OCI-LY1 (cell line): ENCODE measurements at regions not wholly inside any gene's neighbourhood (a gene's known extent, or its start where the extent isn't known, plus 50 kb on each side); places are given as distances from the start of the nearest gene placed in this dataset.

Experiments
- H2AFZ ChIP-seq: fragments of 200-600 bp; sonication (generic), shearing (Covaris generic); 2 replicates; pipeline ENCODE4 v1.6.0; 2014; ENCODE audit warnings: antibody characterized with exemption, mild to moderate bottlenecking, low read length
- H3F3A ChIP-seq: fragments of 200-600 bp; sonication (generic), shearing (Covaris generic); 2 replicates; pipeline ENCODE4 v1.6.0; 2014; ENCODE audit warnings: mild to moderate bottlenecking, antibody characterized with exemption, low read length, moderate library complexity; ENCODE audit not compliant: insufficient read depth
- H3K27ac ChIP-seq: fragments of 200-600 bp; sonication (generic); 2 replicates; pipeline ENCODE4 v1.5.1; 2014; ENCODE audit warnings: low read length, mixed run types, mild to moderate bottlenecking, low read depth; ENCODE audit not compliant: poor library complexity, severe bottlenecking
- H3K27me3 ChIP-seq: fragments of 200-600 bp; sonication (generic); 2 replicates; pipeline ENCODE4 v1.6.0; 2014; ENCODE audit warnings: antibody characterized with exemption, mild to moderate bottlenecking, low read length, moderate library complexity; ENCODE audit not compliant: insufficient read depth
- H3K36me3 ChIP-seq: fragments of 200-600 bp; sonication (generic); 2 replicates; pipeline ENCODE4 v1.6.1; 2014; ENCODE audit warnings: mild to moderate bottlenecking, antibody characterized with exemption, low read length, moderate library complexity, mixed read lengths; ENCODE audit not compliant: insufficient read depth
- H3K4me1 ChIP-seq: fragments of 200-600 bp; sonication (generic); 2 replicates; pipeline ENCODE4 v1.5.1; 2014; ENCODE audit warnings: mild to moderate bottlenecking, low read length, moderate library complexity; ENCODE audit not compliant: insufficient read depth, severe bottlenecking
- H3K4me2 ChIP-seq: fragments of 200-600 bp; sonication (generic), shearing (Covaris generic); 2 replicates; pipeline ENCODE4 v1.6.1; 2014; ENCODE audit warnings: low read length
- H3K4me3 ChIP-seq: fragments of 200-600 bp; sonication (generic); 2 replicates; pipeline ENCODE4 v1.5.1; 2014; ENCODE audit warnings: low read length, low read depth, mild to moderate bottlenecking, mixed read lengths; ENCODE audit not compliant: poor library complexity, severe bottlenecking
- H3K79me2 ChIP-seq: fragments of 200-600 bp; shearing (Covaris generic); 2 replicates; pipeline ENCODE4 v1.6.1; 2016; ENCODE audit warnings: mixed run types, low read length, mixed read lengths; ENCODE audit not compliant: insufficient read depth
- H3K9ac ChIP-seq: fragments of 200-600 bp; sonication (generic), shearing (Covaris generic); 2 replicates; pipeline ENCODE4 v1.6.1; 2014; ENCODE audit warnings: mild to moderate bottlenecking, low read length, mixed read lengths
- H3K9me2 ChIP-seq: fragments of 200-600 bp; sonication (generic), shearing (Covaris generic); 2 replicates; pipeline ENCODE4 v1.6.1; 2014; ENCODE audit warnings: low read depth, mild to moderate bottlenecking, low read length, mixed read lengths
- H3K9me3 ChIP-seq: fragments of 200-600 bp; shearing (Covaris generic); 2 replicates; pipeline ENCODE4 v1.6.1; 2014; ENCODE audit warnings: low read length, mixed read lengths
- H4K20me1 ChIP-seq: fragments of 200-600 bp; sonication (generic), shearing (Covaris generic); 2 replicates; pipeline ENCODE4 v1.6.0; 2016; ENCODE audit warnings: mild to moderate bottlenecking, low read length; ENCODE audit not compliant: insufficient read depth
- EZH2 ChIP-seq: fragments of 200-600 bp; sonication (generic), shearing (Covaris generic); IDR thresholded peaks from 2 replicates; pipeline ENCODE4 v1.8.0; 2017; ENCODE audit warnings: borderline replicate concordance, mixed run types, mild to moderate bottlenecking, antibody characterized with exemption, low read length, moderate library complexity, mixed read lengths
- TF ChIP-seq, protein P1 (sequence below): fragments of 200-600 bp; sonication (generic), shearing (Covaris generic); IDR thresholded peaks from 2 replicates; pipeline ENCODE4 v1.5.1; 2017; ENCODE audit warnings: mild to moderate bottlenecking, antibody characterized with exemption, low read length, moderate library complexity, mixed read lengths

DNA sequence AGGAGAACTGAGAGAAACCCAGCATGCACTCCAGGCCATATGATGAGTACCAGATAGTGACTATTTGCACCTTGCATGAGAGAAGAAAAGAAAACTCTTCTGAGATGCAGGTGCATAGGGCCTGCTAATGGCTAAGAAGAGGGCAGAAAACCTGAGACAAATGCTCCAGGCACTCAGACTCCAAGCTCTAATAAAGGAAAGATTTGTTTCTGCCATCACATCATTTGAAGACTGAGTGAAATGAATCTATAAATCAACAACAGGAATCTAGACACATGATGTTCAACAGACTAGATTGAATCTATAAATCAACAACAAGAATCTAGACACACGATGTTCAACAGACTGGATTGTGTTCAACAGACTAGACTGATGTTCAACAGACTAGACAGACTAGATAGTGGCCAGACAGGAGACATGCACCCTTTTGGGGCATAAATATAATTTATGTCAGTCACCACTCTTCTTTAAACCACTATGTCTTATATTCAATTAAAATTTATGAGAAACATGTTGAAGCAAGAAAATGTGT lies 482.7 kb upstream of the UBE2E3 start:
- TF ChIP-seq EZH2 = no peak
- TF ChIP-seq, protein P1, sequence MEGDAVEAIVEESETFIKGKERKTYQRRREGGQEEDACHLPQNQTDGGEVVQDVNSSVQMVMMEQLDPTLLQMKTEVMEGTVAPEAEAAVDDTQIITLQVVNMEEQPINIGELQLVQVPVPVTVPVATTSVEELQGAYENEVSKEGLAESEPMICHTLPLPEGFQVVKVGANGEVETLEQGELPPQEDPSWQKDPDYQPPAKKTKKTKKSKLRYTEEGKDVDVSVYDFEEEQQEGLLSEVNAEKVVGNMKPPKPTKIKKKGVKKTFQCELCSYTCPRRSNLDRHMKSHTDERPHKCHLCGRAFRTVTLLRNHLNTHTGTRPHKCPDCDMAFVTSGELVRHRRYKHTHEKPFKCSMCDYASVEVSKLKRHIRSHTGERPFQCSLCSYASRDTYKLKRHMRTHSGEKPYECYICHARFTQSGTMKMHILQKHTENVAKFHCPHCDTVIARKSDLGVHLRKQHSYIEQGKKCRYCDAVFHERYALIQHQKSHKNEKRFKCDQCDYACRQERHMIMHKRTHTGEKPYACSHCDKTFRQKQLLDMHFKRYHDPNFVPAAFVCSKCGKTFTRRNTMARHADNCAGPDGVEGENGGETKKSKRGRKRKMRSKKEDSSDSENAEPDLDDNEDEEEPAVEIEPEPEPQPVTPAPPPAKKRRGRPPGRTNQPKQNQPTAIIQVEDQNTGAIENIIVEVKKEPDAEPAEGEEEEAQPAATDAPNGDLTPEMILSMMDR = no peak
- H3K9me3 ChIP-seq = no peaks in the 10 kb centered on the region

DNA sequence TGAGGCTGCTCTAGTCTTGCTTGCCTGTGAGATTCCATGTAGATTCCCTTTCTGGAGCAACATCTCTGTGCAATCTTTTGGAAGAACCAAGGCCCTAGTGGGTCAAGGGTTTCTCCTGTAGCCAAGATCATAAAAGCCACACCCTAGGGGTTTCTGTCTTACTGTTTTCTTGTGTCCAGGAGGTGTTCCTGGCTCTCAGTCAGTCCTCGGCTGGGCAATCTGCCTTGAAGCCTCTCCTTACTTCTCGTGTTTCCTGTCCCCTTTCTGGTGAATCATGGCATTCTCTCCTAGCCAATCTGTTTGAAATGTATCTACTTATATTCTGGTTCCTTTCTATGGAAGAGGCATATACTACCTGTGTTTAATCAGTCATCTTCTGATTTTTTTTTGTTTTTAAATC lies 484.8 kb upstream of the UBE2E3 start:
- Histone ChIP-seq H3K79me2 (no peaks in the 10 kb centered on the region), H3K9me3 (no peaks in the 10 kb centered on the region), H3K9ac (no peak overlapping the region), H3K36me3 (no peaks in the 10 kb centered on the region), H3K4me3 (no peak overlapping the region), H3K27me3 (no peaks in the 10 kb centered on the region), H3K27ac (no peak overlapping the region), H2AFZ (no peak overlapping the region), H3F3A (no peaks in the 10 kb centered on the region), H4K20me1 (no peaks in the 10 kb centered on the region), H3K9me2 (no peaks in the 10 kb centered on the region), H3K4me1 (no peaks in the 10 kb centered on the region), H3K4me2 (no peak overlapping the region)
- TF ChIP-seq, protein P1 = no peak
- no peak for TF ChIP-seq EZH2

More for the DNA sequence above, 482.7 kb upstream of the UBE2E3 start:
- Histone ChIP-seq H3K27me3 (no peaks in the 10 kb centered on the region), H3K4me3 (no peak overlapping the region), H3K4me2 (no peak overlapping the region), H3K79me2 (no peaks in the 10 kb centered on the region), H3K4me1 (no peaks in the 10 kb centered on the region), H2AFZ (no peak overlapping the region), H3F3A (no peaks in the 10 kb centered on the region), H3K9me2 (no peaks in the 10 kb centered on the region), H3K27ac (no peak overlapping the region), H3K9ac (no peak overlapping the region), H3K36me3 (no peaks in the 10 kb centered on the region), H4K20me1 (no peaks in the 10 kb centered on the region)

DNA sequence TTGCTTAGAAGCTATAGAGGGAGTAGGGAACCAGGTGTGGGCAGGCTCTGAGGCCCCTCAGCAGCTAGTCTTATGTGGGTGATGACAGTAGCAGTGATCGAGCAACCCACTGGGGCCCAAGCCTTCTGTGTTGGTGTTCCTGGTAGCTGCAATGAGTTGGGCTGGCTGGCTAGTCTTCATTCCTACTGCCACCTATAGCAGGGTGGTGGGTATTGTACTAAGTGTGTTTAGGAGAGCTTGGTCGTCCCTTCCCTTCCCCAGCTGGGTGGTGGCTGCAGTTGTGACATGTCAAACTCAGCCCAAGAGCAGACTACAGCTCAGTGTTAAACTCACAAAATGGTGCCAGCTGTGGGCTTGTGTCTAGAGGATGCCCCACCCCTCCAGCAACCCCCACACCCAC lies 486.1 kb upstream of the UBE2E3 start:
- H2AFZ ChIP-seq = no peak overlapping the region
- no peak overlapping the region for H3K4me2 ChIP-seq
- H3K9me3 ChIP-seq = no peaks in the 10 kb centered on the region
- H3K79me2 ChIP-seq = no peaks in the 10 kb centered on the region
- no peaks in the 10 kb centered on the region for H3K27me3 ChIP-seq
- no peaks in the 10 kb centered on the region for H3K36me3 ChIP-seq
- no peaks in the 10 kb centered on the region for H3F3A ChIP-seq
- H4K20me1 ChIP-seq = no peaks in the 10 kb centered on the region
- no peak overlapping the region for H3K9ac ChIP-seq
- no peak overlapping the region for H3K4me3 ChIP-seq
- H3K9me2 ChIP-seq = no peaks in the 10 kb centered on the region
- H3K27ac ChIP-seq = no peak overlapping the region
- TF ChIP-seq, protein P1 = no peak
- TF ChIP-seq EZH2 = no peak
- H3K4me1 ChIP-seq = no peaks in the 10 kb centered on the region
